Stimulated activated naive CD8-positive, alpha-beta T cell treated with anti-CD3 and anti-CD28 coated beads, Interleukin-15, Interleukin-2, amounts not matched to agents 100 ng/mL and 50 ng/mL, for 24 hours (primary cell): ENCODE measurements at regions not wholly inside any gene's neighbourhood (a gene's known extent, or its start where the extent isn't known, plus 50 kb on each side); places are given as distances from the start of the nearest gene placed in this dataset.

Experiments used
- H3K27ac Mint-ChIP-seq: one replicate; pipeline ENCODE4 v1.8.0; 2021; ENCODE audit warnings: mild to moderate bottlenecking, mixed read lengths
- H3K27me3 Mint-ChIP-seq: one replicate; pipeline ENCODE4 v1.8.0; 2021; ENCODE audit warnings: mixed read lengths
- H3K36me3 Mint-ChIP-seq: one replicate; pipeline ENCODE4 v1.8.0; 2021; ENCODE audit warnings: low read depth, mixed read lengths
- H3K4me1 Mint-ChIP-seq: one replicate; pipeline ENCODE4 v1.8.0; 2021; ENCODE audit warnings: low read depth, mixed read lengths
- H3K4me3 Mint-ChIP-seq: one replicate; pipeline ENCODE4 v1.8.0; 2021; ENCODE audit warnings: mild to moderate bottlenecking, mixed read lengths
- H3K9me3 Mint-ChIP-seq: one replicate; pipeline ENCODE4 v1.8.0; 2021; ENCODE audit warnings: mixed read lengths

DNA sequence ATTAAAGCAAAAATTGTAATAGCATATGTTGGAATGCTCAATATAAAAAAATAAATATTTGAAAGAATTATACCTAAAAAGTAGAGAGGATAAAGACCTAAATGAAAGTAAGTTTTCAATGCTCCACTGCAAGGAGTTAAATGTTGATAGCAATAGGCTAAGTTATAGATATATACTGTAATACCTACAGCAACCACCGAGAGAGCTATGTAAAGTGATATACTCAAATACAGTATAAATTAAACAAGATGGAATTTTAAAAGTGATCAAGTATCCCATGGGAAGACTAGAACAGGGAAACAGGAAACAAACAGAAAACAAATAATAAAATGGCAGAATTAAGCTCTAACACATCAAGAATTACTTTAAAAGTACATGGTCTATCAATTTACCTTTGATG lies 73.9 kb downstream of the CASP3 start:
- Mint-ChIP-seq H3K4me3 (no peak overlapping the region), H3K4me1 (peaks cover 15% of the 10 kb centered on the region), H3K36me3 (no peaks in the 10 kb centered on the region), H3K27ac (peak overlapping the region; percentile 10), H3K9me3 (no peaks in the 10 kb centered on the region), H3K27me3 (no peaks in the 10 kb centered on the region)

DNA sequence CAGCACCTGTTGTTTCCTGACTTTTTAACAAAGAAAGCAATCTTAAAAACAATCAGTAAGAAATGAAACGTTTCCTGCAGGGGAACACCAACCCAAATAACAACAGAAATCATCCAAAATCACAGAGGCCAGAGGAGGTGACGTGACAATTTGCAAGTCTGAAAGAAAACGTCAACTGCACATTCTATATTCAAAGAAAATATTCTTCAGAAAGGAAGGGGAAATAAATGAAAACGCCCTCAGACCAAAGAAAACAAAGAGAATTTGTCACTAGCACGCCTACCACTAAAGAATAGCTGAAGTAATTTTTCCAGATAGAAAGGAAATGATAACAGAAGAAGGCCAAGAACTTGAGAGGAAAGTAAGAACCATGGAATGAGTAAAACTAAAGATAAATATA lies 74.4 kb downstream of the CASP3 start:
- Mint-ChIP-seq H3K36me3 (no peaks in the 10 kb centered on the region), H3K27ac (peak overlapping the region; percentile 93), H3K4me3 (peak overlapping the region; percentile 38), H3K27me3 (no peaks in the 10 kb centered on the region), H3K9me3 (no peaks in the 10 kb centered on the region), H3K4me1 (peaks cover 15% of the 10 kb centered on the region)

DNA sequence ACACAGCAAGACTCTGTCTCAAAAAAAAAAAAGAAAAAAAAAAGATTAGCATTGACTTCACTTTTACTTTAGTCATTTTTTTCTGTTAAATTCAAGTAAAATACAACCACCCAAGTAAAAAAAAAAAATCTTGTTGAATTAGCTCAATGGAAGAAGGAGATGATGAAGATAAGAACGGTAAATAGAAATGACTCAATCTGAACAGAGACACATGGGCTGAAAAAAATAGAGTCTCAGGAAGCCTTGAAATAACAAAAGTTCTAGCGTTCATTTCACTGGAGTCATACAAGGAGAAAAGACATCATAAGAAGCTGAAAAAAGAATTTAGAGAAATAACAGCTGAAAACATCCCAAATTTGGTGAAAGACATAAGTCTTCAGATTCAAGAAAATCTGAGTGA lies 75.5 kb downstream of the CASP3 start:
- H3K36me3 Mint-ChIP-seq: no peaks in the 10 kb centered on the region
- H3K27me3 Mint-ChIP-seq: no peaks in the 10 kb centered on the region
- no peak overlapping the region for H3K4me3 Mint-ChIP-seq
- H3K9me3 Mint-ChIP-seq: no peaks in the 10 kb centered on the region
- H3K27ac Mint-ChIP-seq: peak overlapping the region; percentile 53
- peaks cover 15% of the 10 kb centered on the region for H3K4me1 Mint-ChIP-seq

DNA sequence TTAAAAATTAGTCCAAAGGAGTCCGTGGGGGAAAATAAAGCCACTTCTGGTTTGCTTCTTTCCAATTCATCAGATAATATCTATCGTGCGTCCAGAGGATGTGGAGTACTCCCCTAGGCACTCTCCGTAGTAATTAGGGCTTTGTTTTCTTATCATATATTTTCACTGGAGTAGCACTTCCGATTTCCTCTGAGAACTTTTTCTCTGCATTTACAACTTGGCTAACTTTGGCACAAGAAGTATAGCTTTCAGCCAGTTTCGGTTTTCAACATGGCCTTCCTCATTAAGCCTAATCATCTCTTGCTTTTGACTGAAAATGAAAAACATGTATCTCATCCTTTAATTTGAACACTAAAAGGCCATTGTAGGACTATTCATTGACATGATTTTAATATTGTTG lies 80.5 kb downstream of the CASP3 start:
- H3K4me3 Mint-ChIP-seq: no peak overlapping the region
- H3K27me3 Mint-ChIP-seq: no peaks in the 10 kb centered on the region

DNA sequence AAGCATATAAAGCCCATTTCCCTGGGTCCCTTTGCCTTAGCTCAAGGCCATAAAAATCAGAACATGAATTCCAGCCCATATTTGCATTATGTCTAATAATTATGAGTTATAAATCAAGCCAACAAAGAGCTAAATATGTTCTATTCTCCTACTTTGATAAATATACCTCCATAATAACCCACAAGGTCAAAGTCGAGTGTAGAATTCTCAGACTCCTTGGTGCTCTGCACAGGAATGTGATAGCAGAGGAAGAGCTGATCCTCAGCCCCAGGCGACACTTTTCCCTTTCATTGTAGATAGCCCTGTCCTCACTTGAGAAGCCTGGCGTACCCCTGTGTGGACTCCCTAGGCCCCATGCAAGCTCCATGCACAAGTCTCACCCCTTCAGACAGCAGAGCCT lies 85.6 kb downstream of the CASP3 start:
- H3K36me3 Mint-ChIP-seq: no peaks in the 10 kb centered on the region
- H3K4me1 Mint-ChIP-seq: no peaks in the 10 kb centered on the region
- H3K27me3 Mint-ChIP-seq: no peaks in the 10 kb centered on the region
- no peak overlapping the region for H3K4me3 Mint-ChIP-seq
- no peak overlapping the region for H3K27ac Mint-ChIP-seq
- H3K9me3 Mint-ChIP-seq: no peaks in the 10 kb centered on the region

More for the DNA sequence above, 80.5 kb downstream of the CASP3 start:
- H3K9me3 Mint-ChIP-seq: no peaks in the 10 kb centered on the region
- no peak overlapping the region for H3K27ac Mint-ChIP-seq
- no peaks in the 10 kb centered on the region for H3K36me3 Mint-ChIP-seq
- H3K4me1 Mint-ChIP-seq: peaks cover 2% of the 10 kb centered on the region

DNA sequence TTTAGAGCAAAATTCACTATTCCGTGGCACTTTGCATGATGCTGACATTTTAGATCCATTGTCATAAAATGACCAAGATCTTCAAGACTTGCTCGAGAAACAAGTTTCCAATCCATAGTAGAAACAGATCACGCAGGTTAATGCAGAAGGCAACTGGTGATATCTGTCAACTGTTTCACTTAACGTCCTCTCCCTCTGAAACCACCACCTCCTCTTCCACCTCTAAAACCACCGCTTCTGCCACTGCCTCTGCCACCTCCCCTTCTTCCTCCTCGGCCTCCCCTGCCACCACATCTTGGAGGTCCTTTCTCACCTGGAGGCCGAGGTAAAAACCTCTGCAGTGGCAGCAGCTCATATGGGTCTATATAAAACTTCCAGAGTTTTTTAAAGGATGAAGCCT lies 84.6 kb upstream of the IRF2 start:
- no peaks in the 10 kb centered on the region for H3K27me3 Mint-ChIP-seq
- H3K4me3 Mint-ChIP-seq: no peak overlapping the region
- no peaks in the 10 kb centered on the region for H3K36me3 Mint-ChIP-seq
- no peak overlapping the region for H3K27ac Mint-ChIP-seq
- H3K4me1 Mint-ChIP-seq: no peaks in the 10 kb centered on the region
- H3K9me3 Mint-ChIP-seq: no peaks in the 10 kb centered on the region

DNA sequence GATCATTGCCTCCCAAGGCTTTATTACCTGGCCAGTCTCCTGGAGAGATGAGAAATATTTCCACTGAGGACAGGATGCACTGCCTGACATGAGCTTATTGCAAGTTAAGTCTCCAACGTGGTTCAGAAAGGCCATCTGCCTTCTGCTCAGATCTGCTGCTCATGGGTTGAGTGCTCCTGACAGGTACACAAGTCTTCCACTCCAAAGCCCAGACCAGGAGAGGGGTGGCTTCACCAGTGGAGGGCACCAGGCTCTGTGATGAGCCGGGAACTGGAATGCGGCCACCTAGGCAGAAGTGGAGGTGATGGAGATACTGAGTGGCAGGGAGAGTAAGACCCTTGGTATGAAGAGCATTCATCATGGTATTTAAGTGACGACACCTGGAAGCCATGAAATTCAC lies 79.5 kb upstream of the IRF2 start:
- no peak overlapping the region for H3K27ac Mint-ChIP-seq
- peaks cover 2% of the 10 kb centered on the region for H3K4me1 Mint-ChIP-seq
- no peaks in the 10 kb centered on the region for H3K27me3 Mint-ChIP-seq
- no peaks in the 10 kb centered on the region for H3K36me3 Mint-ChIP-seq
- H3K9me3 Mint-ChIP-seq: no peaks in the 10 kb centered on the region
- no peak overlapping the region for H3K4me3 Mint-ChIP-seq

DNA sequence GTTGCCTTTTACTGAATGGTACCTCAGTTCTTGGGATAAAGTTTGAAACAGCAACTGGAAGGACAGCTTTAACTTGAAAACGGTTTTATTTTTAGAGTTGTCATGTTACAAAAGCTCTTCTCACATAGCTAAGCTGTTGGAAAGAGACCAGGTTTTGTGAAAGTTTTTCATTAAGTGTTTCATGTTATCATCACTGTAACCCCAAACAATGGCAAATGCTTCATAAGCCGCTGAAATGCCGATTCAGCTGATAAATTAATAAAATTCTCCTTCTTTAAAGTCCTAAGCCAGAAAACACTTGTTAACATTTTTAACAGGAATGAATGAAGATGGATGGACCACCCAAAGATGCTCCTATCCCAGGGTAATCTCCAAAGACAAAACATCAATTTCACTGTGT lies 76.1 kb upstream of the IRF2 start:
- Mint-ChIP-seq H3K36me3 (no peaks in the 10 kb centered on the region), H3K27me3 (no peaks in the 10 kb centered on the region), H3K4me3 (no peak overlapping the region), H3K9me3 (no peaks in the 10 kb centered on the region), H3K27ac (no peak overlapping the region), H3K4me1 (peaks cover 11% of the 10 kb centered on the region)

DNA sequence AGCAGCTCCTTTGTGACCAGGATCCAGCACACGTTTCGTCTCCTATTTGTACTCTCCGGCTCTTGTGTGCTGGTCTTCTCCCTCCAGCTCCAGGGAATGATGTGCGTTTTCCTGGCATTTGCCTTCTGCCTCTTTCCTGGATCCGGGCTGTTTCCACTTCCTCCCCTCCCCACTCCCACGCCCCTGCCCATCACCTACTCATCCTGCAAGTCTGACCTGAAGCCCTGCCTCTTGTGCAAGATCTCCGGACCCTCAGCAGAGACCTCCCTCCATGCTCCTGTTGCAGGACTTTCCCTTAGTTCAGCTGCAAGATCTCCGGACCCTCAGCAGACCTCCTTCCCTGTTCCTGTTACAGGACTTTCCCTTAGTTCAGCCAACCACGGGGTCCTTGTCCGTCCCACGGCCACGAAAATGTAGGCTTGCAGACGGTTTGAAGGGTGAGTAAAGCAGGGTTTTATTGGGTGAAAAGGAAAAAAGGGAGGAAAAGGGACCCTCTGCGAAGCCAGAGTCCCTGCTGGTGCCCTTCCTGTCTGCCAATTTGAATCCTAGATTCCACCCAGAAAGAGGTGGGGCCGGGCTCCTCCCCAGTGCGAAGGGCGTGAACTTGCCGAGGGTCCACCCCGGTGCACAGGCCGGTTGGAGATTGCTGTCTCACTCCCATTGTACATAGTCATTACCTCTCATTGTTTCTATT lies 74.4 kb upstream of the IRF2 start:
- H3K36me3 Mint-ChIP-seq: no peaks in the 10 kb centered on the region
- H3K27ac Mint-ChIP-seq: no peak overlapping the region
- no peaks in the 10 kb centered on the region for H3K9me3 Mint-ChIP-seq
- H3K27me3 Mint-ChIP-seq: no peaks in the 10 kb centered on the region
- peaks cover 11% of the 10 kb centered on the region for H3K4me1 Mint-ChIP-seq
- no peak overlapping the region for H3K4me3 Mint-ChIP-seq

DNA sequence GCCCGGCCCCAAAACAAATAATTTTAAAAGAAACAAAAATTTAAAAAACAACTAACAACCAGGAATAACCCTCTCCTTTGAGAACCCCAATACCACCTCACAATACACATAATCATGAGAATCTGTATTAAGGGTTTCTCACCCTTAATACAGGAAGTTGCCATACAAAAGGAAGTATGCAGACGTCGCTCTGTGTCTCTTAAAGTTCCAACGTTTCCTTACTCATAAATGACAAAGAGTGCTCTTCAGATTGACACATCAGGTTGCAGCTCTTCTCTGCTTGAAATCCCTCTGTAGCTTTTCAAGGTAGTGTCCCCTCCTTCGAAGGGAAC lies 73.9 kb upstream of the IRF2 start:
- Mint-ChIP-seq H3K36me3 (no peaks in the 10 kb centered on the region), H3K27me3 (no peaks in the 10 kb centered on the region), H3K4me1 (peaks cover 11% of the 10 kb centered on the region), H3K9me3 (no peaks in the 10 kb centered on the region), H3K27ac (no peak overlapping the region), H3K4me3 (no peak overlapping the region)

DNA sequence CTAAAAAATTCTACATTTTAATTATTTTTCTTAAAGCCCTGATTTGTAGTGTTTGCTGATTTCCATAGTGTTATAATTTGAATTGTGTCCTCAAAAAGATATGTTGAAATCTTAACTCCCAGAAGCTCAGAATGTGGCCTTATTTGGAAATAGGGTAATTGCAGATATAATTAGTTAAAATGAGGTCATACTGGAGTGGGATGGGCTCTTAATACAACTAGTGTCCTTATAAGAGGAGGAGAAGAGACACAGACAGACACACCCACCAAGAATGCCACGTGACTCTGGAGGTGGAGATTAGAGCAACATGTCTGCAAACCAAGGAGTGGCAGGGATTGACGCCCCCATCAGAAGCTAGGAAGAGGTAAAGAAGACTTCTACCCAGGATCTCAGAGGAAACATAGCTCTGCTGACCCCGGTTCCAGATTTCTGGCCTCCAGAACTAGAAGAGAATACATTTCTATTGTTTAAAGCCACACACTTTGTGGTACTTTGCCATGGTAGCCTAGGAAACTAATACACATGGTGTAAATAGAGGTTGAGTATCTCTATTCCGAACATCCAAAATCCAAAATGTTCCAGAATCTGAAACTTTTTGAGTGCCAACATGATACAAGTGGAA lies 70.5 kb upstream of the IRF2 start:
- Mint-ChIP-seq H3K4me1 (peaks cover 11% of the 10 kb centered on the region), H3K36me3 (no peaks in the 10 kb centered on the region), H3K4me3 (no peak overlapping the region), H3K27ac (no peak overlapping the region), H3K9me3 (no peaks in the 10 kb centered on the region), H3K27me3 (no peaks in the 10 kb centered on the region)

DNA sequence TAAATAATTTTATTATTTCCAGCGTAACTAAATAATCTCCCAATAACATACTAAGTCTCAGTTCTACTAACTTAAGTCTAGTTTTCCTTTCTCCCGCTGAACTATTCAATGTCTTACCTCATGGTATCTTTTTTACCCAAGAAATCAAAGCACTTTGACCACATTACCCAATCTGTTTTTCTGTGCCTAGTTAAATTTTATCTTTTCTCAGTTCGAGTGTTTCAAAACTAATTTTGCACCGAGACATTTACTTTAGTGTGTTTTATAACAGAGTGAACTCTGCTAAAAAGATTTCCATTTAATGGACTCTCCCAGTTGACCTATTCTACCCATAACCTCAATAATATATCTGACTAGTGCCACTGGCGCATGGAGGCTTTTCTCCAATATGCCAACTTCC lies 67.6 kb upstream of the IRF2 start:
- H3K27ac Mint-ChIP-seq: no peak overlapping the region
- H3K36me3 Mint-ChIP-seq: no peaks in the 10 kb centered on the region
- H3K4me1 Mint-ChIP-seq: peaks cover 11% of the 10 kb centered on the region
- no peak overlapping the region for H3K4me3 Mint-ChIP-seq
- no peaks in the 10 kb centered on the region for H3K27me3 Mint-ChIP-seq
- no peaks in the 10 kb centered on the region for H3K9me3 Mint-ChIP-seq

DNA sequence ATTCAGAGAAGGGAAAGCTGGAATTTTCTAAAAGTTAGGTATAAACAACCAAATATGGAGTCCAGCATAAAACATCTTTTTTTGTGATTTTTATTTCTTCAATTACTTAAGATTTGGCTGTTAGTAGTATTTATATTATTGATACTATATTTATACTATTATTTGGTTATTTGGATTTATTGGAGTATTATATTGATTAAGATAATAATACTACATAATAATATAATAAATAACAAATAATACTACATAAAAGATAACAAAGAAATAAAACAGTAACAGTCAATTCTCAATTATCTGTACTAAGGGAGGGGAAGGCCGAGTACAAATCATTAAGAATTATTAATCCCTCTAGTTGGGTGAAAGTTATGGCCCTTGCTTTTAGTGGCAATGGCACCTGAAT lies 66.0 kb upstream of the IRF2 start:
- H3K27me3 Mint-ChIP-seq: no peaks in the 10 kb centered on the region
- H3K4me3 Mint-ChIP-seq: no peak overlapping the region
- peaks cover 27% of the 10 kb centered on the region for H3K4me1 Mint-ChIP-seq
- H3K9me3 Mint-ChIP-seq: no peaks in the 10 kb centered on the region
- H3K36me3 Mint-ChIP-seq: no peaks in the 10 kb centered on the region
- H3K27ac Mint-ChIP-seq: no peak overlapping the region

DNA sequence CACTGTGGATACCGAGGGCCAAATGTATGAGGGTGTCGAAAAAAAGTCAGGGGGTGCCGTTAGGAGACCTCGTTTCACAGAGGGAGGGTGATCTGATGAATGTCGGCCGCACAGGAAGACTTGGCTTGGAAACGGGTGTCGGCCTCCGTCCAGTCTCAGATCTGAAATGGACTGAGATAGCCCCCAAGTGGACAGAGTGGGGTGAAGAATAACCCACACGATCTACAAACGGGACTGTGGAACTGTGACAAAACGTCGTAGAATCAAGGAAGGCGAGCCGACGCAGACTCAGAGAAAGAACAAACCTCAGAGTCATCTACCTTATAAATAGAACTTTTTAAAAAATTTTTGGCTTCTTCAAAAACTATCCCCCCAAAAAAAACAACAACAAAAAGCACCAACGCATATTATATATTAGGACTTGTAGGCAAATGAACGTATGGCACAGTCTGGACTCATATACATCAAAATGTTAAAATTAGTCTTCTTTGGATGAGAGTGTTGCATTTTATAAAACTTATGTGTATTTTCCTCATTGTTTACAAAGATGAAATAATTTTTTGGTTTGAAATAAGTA lies 63.8 kb upstream of the IRF2 start:
- peak overlapping the region; percentile 93 for H3K27ac Mint-ChIP-seq
- H3K27me3 Mint-ChIP-seq: no peaks in the 10 kb centered on the region
- no peaks in the 10 kb centered on the region for H3K36me3 Mint-ChIP-seq
- peak overlapping the region; percentile 93 for H3K4me3 Mint-ChIP-seq
- no peaks in the 10 kb centered on the region for H3K9me3 Mint-ChIP-seq
- peaks cover 47% of the 10 kb centered on the region for H3K4me1 Mint-ChIP-seq

DNA sequence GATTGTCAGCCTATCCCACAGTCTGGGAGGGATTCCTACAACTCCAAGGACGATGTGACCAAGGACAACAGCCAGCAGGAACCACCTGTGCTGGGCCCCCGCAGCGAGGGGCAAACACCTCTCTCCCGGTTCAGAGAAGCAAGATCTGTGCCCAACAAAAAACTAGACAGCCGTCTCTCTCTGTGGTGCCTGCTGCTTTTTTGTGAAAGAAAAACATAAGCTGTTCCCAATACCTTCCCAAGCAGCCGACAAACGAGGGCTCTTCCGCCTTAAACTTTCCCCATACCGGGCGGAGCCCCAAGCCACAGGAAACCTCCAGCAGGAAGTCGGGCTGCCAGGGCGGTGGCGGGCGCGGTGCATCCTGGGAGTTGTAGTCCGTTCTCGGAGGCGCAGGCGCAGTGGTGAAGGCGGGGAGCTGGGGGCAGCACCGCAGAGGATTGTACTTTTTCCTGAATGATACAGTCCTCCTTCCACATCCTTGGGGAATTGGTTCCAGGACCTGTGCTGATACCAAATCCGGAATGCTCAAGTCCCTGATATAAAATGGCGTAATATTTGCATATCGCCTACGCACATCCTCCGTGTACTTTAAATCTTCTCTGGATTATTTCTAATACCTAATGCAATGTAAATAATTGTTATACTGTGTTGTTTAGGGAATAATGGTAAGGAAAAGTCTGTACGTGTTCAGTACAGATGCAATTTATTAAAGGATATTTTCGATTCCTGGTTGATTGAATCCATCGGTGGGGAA lies 63.1 kb upstream of the IRF2 start:
- H3K36me3 Mint-ChIP-seq: no peaks in the 10 kb centered on the region
- peak overlapping the region; percentile 93 for H3K27ac Mint-ChIP-seq
- no peaks in the 10 kb centered on the region for H3K9me3 Mint-ChIP-seq
- H3K4me3 Mint-ChIP-seq: peak overlapping the region; percentile 93
- peaks cover 54% of the 10 kb centered on the region for H3K4me1 Mint-ChIP-seq
- H3K27me3 Mint-ChIP-seq: no peaks in the 10 kb centered on the region
